OCI-LY3 (cell line): ENCODE measurements at regions not wholly inside any gene's neighbourhood (a gene's known extent, or its start where the extent isn't known, plus 50 kb on each side); places are given as distances from the start of the nearest gene placed in this dataset.

ENCODE experiments used
- EZH2phosphoT487 ChIP-seq: fragments of 200-600 bp; shearing (Covaris generic); IDR thresholded peaks from 2 replicates; pipeline ENCODE4 v1.6.1; 2018; ENCODE audit warnings: antibody characterized with exemption, mixed run types, low read depth
- TF ChIP-seq, protein P1 (sequence below): fragments of 200-600, 300-600 bp; sonication (generic); IDR thresholded peaks from 2 replicates; pipeline ENCODE4 v1.5.1; 2014; ENCODE audit warnings: antibody characterized with exemption, low read length, low read depth

DNA sequence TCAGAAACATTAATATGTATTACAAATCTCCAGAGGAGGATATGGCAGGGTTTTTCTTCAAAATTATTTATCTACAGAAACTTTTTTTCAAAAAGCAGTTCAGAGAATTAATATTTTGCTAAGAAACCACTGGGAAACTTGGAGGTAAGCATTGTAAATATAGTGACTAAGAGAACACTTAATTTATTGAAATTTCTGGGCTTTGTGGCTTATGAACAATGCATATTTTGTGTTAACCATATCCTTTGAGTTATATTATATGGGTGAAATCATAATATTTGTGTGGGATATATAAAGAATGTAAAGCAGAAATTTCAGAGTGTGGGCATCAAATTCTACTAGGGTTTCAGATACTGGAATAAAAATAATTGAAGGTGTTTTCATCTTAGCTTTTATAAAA lies 1059.2 kb downstream of the ZPLD1 start:
- TF ChIP-seq, protein P1, sequence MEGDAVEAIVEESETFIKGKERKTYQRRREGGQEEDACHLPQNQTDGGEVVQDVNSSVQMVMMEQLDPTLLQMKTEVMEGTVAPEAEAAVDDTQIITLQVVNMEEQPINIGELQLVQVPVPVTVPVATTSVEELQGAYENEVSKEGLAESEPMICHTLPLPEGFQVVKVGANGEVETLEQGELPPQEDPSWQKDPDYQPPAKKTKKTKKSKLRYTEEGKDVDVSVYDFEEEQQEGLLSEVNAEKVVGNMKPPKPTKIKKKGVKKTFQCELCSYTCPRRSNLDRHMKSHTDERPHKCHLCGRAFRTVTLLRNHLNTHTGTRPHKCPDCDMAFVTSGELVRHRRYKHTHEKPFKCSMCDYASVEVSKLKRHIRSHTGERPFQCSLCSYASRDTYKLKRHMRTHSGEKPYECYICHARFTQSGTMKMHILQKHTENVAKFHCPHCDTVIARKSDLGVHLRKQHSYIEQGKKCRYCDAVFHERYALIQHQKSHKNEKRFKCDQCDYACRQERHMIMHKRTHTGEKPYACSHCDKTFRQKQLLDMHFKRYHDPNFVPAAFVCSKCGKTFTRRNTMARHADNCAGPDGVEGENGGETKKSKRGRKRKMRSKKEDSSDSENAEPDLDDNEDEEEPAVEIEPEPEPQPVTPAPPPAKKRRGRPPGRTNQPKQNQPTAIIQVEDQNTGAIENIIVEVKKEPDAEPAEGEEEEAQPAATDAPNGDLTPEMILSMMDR = no peak
- TF ChIP-seq EZH2phosphoT487 = no peak
